Adrenal gland (tissue), 5 donors: ENCODE measurements at regions not wholly inside any gene's neighbourhood (a gene's known extent, or its start where the extent isn't known, plus 50 kb on each side); places are given as distances from the start of the nearest gene placed in this dataset.

Experiments
- POLR2A ChIP-seq, 2 donors: fragments of 450-650 bp; IDR thresholded peaks; one replicate each; pipeline ENCODE4 v1.6.1; 2017; ENCODE audit warnings: antibody characterized with exemption in 2 of 2, mild to moderate bottlenecking in 2 of 2, moderate library complexity in 1 of 2
- TF ChIP-seq, protein P1 (sequence below), 6 experiments: fragments of 450-650 bp in 4 of 6; fragments of 200-600 bp in 2 of 6; sonication (generic) in 1 of 6; IDR thresholded peaks; 1 replicate in 5 of 6; 2 replicates in 1 of 6; pipeline versions ENCODE4 v1.5.1 to v1.8.0; 2016 to 2021; ENCODE audit warnings: antibody characterized with exemption in 6 of 6, mild to moderate bottlenecking in 2 of 6, moderate library complexity in 1 of 6
- donor health status: DM: no; HTN: no; CAD: no.

- TF ChIP-seq, protein P1, sequence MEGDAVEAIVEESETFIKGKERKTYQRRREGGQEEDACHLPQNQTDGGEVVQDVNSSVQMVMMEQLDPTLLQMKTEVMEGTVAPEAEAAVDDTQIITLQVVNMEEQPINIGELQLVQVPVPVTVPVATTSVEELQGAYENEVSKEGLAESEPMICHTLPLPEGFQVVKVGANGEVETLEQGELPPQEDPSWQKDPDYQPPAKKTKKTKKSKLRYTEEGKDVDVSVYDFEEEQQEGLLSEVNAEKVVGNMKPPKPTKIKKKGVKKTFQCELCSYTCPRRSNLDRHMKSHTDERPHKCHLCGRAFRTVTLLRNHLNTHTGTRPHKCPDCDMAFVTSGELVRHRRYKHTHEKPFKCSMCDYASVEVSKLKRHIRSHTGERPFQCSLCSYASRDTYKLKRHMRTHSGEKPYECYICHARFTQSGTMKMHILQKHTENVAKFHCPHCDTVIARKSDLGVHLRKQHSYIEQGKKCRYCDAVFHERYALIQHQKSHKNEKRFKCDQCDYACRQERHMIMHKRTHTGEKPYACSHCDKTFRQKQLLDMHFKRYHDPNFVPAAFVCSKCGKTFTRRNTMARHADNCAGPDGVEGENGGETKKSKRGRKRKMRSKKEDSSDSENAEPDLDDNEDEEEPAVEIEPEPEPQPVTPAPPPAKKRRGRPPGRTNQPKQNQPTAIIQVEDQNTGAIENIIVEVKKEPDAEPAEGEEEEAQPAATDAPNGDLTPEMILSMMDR (IDR thresholded peaks at IDR 0.05), result no peak
- no peak for TF ChIP-seq POLR2A (IDR thresholded peaks at IDR 0.05)
These were observed 395.5 kb upstream of the POM121L12 start for GRCh38 chr7:52639981-52640380.
